T-helper 17 cell (primary cell): ENCODE measurements at regions not wholly inside any gene's neighbourhood (a gene's known extent, or its start where the extent isn't known, plus 50 kb on each side); places are given as distances from the start of the nearest gene placed in this dataset.

Experiments used
- ATAC-seq: fragments of 150-1000 bp; cut with Tn5 transposase; 2 replicates; pipeline ENCODE4 v1.10.0; 2021; ENCODE audit warnings: mild to moderate bottlenecking, moderate library complexity
- DNase-seq, 3 donors: peaks; one replicate each; pipeline versions ENCODE4 v3.0.0 to v3.0.0-alpha.2; 2020 to 2021
- H3K9me3 ChIP-seq: one replicate; pipeline ENCODE4 v1.7.0; 2013; ENCODE audit warnings: low read length, mild to moderate bottlenecking; ENCODE audit not compliant: control insufficient read depth, poor library complexity, severe bottlenecking
- H3K27ac Mint-ChIP-seq: one replicate; pipeline ENCODE4 v1.8.0; 2022; ENCODE audit warnings: mild to moderate bottlenecking, moderate library complexity, mixed read lengths
- H3K27me3 Mint-ChIP-seq: one replicate; pipeline ENCODE4 v1.8.0; 2022; ENCODE audit warnings: mixed read lengths
- H3K36me3 Mint-ChIP-seq: one replicate; pipeline ENCODE4 v1.8.0; 2022; ENCODE audit warnings: low read depth, mixed read lengths
- H3K4me1 Mint-ChIP-seq: one replicate; pipeline ENCODE4 v1.8.0; 2022; ENCODE audit warnings: mild to moderate bottlenecking, mixed read lengths
- H3K4me3 Mint-ChIP-seq: one replicate; pipeline ENCODE4 v1.8.0; 2022; ENCODE audit warnings: mild to moderate bottlenecking, moderate library complexity, mixed read lengths

- no peaks in the 10 kb centered on the region for H3K27me3 Mint-ChIP-seq
- ATAC-seq (no peak), DNase-seq (no peak)
- no peaks in the 10 kb centered on the region for H3K36me3 Mint-ChIP-seq
- H3K9me3 ChIP-seq, result no peaks in the 10 kb centered on the region
- H3K4me3 Mint-ChIP-seq, result no peak overlapping the region
- no peaks in the 10 kb centered on the region for H3K4me1 Mint-ChIP-seq
- H3K27ac Mint-ChIP-seq, result no peak overlapping the region
These were observed 472.1 kb upstream of the MARCKS start for GRCh38 chr6:113385020-113385431.

- no peaks in the 10 kb centered on the region for H3K9me3 ChIP-seq
- Mint-ChIP-seq H3K27me3 (peaks cover 7% of the 10 kb centered on the region), H3K4me1 (no peaks in the 10 kb centered on the region), H3K36me3 (no peaks in the 10 kb centered on the region), H3K27ac (no peak overlapping the region), H3K4me3 (no peak overlapping the region)
- ATAC-seq (no peak), DNase-seq (no peak)
These were observed 468.1 kb upstream of the MARCKS start for GRCh38 chr6:113388996-113389395.

GRCh38 chr6:113392551-113393055 lies 464.5 kb upstream of the MARCKS start:
- H3K4me1 Mint-ChIP-seq, result no peaks in the 10 kb centered on the region
- no peak overlapping the region for H3K4me3 Mint-ChIP-seq
- DNase-seq (no peak), ATAC-seq (no peak)
- peaks cover 10% of the 10 kb centered on the region for H3K27me3 Mint-ChIP-seq
- H3K27ac Mint-ChIP-seq, result no peak overlapping the region
- H3K36me3 Mint-ChIP-seq, result no peaks in the 10 kb centered on the region
- H3K9me3 ChIP-seq, result no peaks in the 10 kb centered on the region

GRCh38 chr6:113394216-113394615 lies 462.9 kb upstream of the MARCKS start:
- ATAC-seq, result no peak
- H3K36me3 Mint-ChIP-seq, result no peaks in the 10 kb centered on the region
- H3K27ac Mint-ChIP-seq, result no peak overlapping the region
- peaks cover 10% of the 10 kb centered on the region for H3K27me3 Mint-ChIP-seq
- H3K4me1 Mint-ChIP-seq, result no peaks in the 10 kb centered on the region
- H3K9me3 ChIP-seq, result no peaks in the 10 kb centered on the region
- no peak overlapping the region for H3K4me3 Mint-ChIP-seq
- no peak for DNase-seq

GRCh38 chr6:113394729-113395128 lies 462.4 kb upstream of the MARCKS start:
- Mint-ChIP-seq H3K27ac (no peak overlapping the region), H3K27me3 (peaks cover 10% of the 10 kb centered on the region)

GRCh38 chr6:113396730-113397129 lies 460.4 kb upstream of the MARCKS start:
- Mint-ChIP-seq H3K27ac (no peak overlapping the region), H3K4me1 (no peaks in the 10 kb centered on the region), H3K27me3 (peaks cover 5% of the 10 kb centered on the region), H3K4me3 (no peak overlapping the region), H3K36me3 (no peaks in the 10 kb centered on the region)
- DNase-seq (no peak), ATAC-seq (no peak)
- no peaks in the 10 kb centered on the region for H3K9me3 ChIP-seq

More at GRCh38 chr6:113394729-113395128, 462.4 kb upstream of the MARCKS start:
- ATAC-seq, result no peak
- no peak for DNase-seq
- H3K9me3 ChIP-seq, result no peaks in the 10 kb centered on the region
- H3K4me1 Mint-ChIP-seq, result no peaks in the 10 kb centered on the region
- no peaks in the 10 kb centered on the region for H3K36me3 Mint-ChIP-seq
- H3K4me3 Mint-ChIP-seq, result no peak overlapping the region

- H3K4me1 Mint-ChIP-seq, result no peaks in the 10 kb centered on the region
- no peak overlapping the region for H3K27ac Mint-ChIP-seq
- H3K4me3 Mint-ChIP-seq, result no peak overlapping the region
- no peaks in the 10 kb centered on the region for H3K36me3 Mint-ChIP-seq
- DNase-seq (no peak), ATAC-seq (no peak)
- peaks cover 4% of the 10 kb centered on the region for H3K27me3 Mint-ChIP-seq
- no peaks in the 10 kb centered on the region for H3K9me3 ChIP-seq
These were observed 459.9 kb upstream of the MARCKS start for GRCh38 chr6:113397236-113397635.

GRCh38 chr6:113401231-113401630 lies 455.9 kb upstream of the MARCKS start:
- no peak for DNase-seq
- Mint-ChIP-seq H3K27ac (no peak overlapping the region), H3K27me3 (peaks cover 3% of the 10 kb centered on the region), H3K36me3 (no peaks in the 10 kb centered on the region), H3K4me3 (no peak overlapping the region), H3K4me1 (no peaks in the 10 kb centered on the region)
- ATAC-seq, result no peak
- H3K9me3 ChIP-seq, result no peaks in the 10 kb centered on the region

GRCh38 chr6:113402544-113402943 lies 454.6 kb upstream of the MARCKS start:
- Mint-ChIP-seq H3K27me3 (no peaks in the 10 kb centered on the region), H3K27ac (no peak overlapping the region), H3K4me3 (no peak overlapping the region), H3K36me3 (no peaks in the 10 kb centered on the region), H3K4me1 (no peaks in the 10 kb centered on the region)
- DNase-seq, result no peak
- H3K9me3 ChIP-seq, result no peaks in the 10 kb centered on the region
- no peak for ATAC-seq

- Mint-ChIP-seq H3K27ac (no peak overlapping the region), H3K4me3 (no peak overlapping the region), H3K36me3 (no peaks in the 10 kb centered on the region), H3K4me1 (no peaks in the 10 kb centered on the region), H3K27me3 (no peaks in the 10 kb centered on the region)
- ATAC-seq (no peak), DNase-seq (no peak)
- no peaks in the 10 kb centered on the region for H3K9me3 ChIP-seq
These were observed 453.1 kb upstream of the MARCKS start for GRCh38 chr6:113403966-113404595.

GRCh38 chr6:113405326-113406047 lies 451.7 kb upstream of the MARCKS start:
- ATAC-seq (no peak), DNase-seq (no peak)
- Mint-ChIP-seq H3K27ac (no peak overlapping the region), H3K36me3 (no peaks in the 10 kb centered on the region), H3K27me3 (no peaks in the 10 kb centered on the region), H3K4me1 (no peaks in the 10 kb centered on the region), H3K4me3 (no peak overlapping the region)
- no peaks in the 10 kb centered on the region for H3K9me3 ChIP-seq

- H3K9me3 ChIP-seq, result no peaks in the 10 kb centered on the region
- no peak overlapping the region for H3K27ac Mint-ChIP-seq
- no peak overlapping the region for H3K4me3 Mint-ChIP-seq
- DNase-seq (no peak), ATAC-seq (no peak)
- H3K27me3 Mint-ChIP-seq, result no peaks in the 10 kb centered on the region
- no peaks in the 10 kb centered on the region for H3K4me1 Mint-ChIP-seq
- no peaks in the 10 kb centered on the region for H3K36me3 Mint-ChIP-seq
These were observed 451.0 kb upstream of the MARCKS start for GRCh38 chr6:113406048-113406695.

GRCh38 chr6:113411011-113411410 lies 446.1 kb upstream of the MARCKS start:
- H3K9me3 ChIP-seq, result no peaks in the 10 kb centered on the region
- ATAC-seq (no peak), DNase-seq (no peak)
- Mint-ChIP-seq H3K27me3 (no peaks in the 10 kb centered on the region), H3K4me1 (no peaks in the 10 kb centered on the region), H3K4me3 (no peak overlapping the region), H3K36me3 (no peaks in the 10 kb centered on the region), H3K27ac (no peak overlapping the region)
